Stimulated activated CD4-positive, alpha-beta T cell treated with anti-CD3 and anti-CD28 coated beads, Interleukin-15, amount 100 ng/mL, for 1 hour (primary cell): ENCODE measurements at regions not wholly inside any gene's neighbourhood (a gene's known extent, or its start where the extent isn't known, plus 50 kb on each side); places are given as distances from the start of the nearest gene placed in this dataset.
"Not testable (repeated sequence)": the region's sequence is repeated elsewhere in the genome, so short reads cannot be mapped to it uniquely, and the experiment has no call there.

ENCODE experiments used
- DNase-seq, 2 donors: peaks; one replicate each; pipeline ENCODE4 v3.0.0-alpha.2; 2020; ENCODE audit warnings: low read depth in 1 of 2, low spot score in 1 of 2

DNA sequence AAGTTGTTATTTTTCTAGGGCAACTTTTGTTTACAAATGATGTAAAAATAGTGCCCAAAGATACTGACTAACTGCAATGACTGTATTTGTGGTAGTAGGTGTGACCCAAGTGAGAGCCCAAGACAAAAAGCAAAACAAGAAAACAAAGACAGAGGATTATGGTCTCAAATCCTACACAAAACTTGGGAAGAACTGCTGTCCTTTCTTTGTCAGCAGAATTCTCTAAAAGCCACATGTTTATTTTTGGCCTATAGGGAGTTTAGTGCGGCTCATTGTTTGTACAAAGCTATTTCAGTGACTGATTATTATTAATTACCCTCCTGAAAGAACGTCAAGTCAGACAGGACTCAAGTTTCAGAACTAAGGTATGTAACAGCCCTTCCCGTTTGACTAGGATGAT, 509.2 kb upstream of the SLC35B3 start:
- no peak for DNase-seq

DNA sequence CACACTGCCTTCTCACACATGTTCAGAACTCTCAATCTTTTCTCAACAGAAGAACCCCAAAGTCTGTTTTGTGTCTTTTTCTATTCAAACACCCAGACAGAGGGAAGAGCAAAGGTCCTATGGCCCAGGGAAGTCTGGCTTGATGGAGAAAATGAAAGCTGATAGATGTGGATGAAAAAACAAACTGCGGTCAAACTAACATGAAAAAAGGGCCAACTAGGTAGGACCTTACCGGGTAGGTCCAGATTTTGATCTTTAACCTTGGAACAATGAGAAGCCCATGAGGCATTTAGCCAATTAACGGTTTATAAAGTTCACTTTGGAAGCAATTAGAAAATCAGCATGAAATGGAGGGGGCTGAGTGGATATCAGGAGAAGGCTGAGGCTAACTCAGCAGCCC, 507.7 kb upstream of the SLC35B3 start:
- no peak for DNase-seq

DNA sequence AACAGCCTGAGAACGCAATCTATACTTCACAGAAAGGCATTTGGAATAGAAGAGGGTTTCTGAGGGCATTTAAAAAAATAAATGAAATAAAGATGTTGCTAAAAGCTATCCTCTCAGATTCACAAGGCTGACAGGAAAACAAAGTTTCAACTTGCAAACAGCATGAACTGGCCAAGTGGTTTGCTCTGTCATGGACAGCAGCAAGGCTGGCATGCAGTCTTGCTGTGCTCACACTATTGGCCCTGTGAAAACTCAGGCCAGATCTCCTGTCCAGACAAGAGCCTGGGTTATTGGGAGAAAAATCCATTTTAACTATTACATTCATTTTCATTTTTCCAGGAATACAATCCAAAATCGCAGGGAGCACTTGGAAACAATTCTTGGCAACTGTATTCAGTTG, 506.2 kb upstream of the SLC35B3 start:
- no peak for DNase-seq

DNA sequence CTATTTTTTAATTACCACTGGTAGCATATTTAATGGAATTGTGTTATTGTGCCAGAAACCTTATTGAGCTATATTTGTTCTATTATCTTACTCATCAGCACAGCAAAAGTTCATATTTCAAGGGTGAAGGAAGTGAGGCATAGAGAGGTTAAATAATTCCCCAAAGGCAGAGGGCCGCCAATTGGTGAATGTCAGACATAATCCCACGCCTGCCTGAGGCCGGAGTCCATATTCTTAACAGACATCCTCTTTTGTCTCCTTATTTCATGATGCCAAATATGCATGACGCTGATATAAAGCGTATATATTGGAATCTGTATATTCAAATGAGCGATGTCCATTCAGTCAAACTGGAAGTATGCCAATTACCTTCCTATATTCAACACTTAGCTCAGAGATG, 505.0 kb upstream of the SLC35B3 start:
- no peak for DNase-seq

DNA sequence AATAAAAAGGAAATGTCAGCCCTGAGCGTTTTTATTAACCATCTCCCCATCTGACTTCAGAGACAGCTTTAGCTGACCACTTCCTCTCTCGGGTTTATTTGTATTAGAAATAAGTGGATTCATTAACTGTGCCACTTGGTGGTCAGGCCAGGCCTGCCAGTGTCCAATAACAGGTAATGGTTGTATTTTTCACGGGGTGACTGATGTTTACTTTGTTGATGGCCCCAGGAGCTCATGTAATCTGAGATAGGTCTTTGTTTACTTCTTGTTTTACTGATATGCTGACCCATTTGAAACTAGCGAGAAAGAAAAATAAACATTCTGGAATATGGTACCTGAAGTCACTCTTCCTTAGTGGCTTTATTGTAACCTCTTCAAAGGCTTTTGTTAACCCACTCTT, 504.3 kb upstream of the SLC35B3 start:
- no peak for DNase-seq

DNA sequence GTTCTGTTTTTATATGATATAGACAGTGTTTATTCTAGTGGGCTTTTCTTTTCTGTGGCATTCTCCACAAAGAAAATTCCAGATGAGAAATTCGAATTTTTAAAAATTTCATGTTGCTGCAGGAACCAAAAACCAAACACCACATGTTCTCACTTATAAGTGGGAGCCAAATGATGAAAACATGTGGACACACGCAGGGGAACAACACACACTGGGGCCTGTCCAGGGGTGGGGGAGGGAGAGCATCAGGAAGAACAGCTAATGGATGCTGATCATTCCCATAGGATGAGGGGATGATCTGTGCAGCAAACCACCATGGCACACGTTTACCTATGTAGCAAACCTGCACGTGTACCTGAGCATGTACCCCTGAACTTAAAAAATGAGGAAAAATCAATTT, 499.0 kb upstream of the SLC35B3 start:
- DNase-seq = no peak

DNA sequence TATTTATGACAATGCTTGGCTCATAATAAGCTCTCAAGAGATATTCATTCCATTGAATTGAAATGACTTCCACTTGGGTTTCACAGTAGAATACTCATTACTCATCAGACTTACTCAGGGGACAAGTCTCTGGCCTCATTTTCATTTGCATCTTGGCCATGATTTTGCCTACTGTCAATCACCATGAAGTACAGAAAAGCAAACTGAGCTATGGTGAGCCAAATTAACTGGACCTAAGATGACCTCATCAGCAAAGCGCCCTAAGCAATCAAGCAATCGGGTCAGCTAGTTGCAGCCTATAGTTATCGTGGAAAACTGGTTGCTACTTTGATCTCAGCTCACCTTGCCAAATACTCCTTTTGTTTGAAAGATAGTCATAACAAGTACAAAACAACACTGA, 494.7 kb upstream of the SLC35B3 start:
- DNase-seq = no peak

DNA sequence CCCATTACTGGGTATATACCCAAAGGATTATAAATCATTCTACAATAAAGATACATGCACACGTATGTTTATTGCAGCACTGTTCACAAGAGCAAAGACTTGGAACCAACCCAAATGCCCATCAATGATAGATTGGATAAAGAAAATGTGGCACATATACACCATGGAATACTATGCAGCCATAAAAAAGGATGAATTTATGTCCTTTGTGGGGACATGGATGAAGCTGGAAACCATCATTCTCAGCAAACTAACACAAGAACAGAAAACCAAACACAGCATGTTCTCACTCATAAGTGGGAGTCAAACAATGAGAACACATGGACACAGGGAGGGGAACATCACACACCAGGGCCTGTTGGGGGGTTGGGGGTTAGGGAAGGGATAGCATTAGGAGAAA, 484.9 kb upstream of the SLC35B3 start:
- DNase-seq = not testable (repeated sequence)

DNA sequence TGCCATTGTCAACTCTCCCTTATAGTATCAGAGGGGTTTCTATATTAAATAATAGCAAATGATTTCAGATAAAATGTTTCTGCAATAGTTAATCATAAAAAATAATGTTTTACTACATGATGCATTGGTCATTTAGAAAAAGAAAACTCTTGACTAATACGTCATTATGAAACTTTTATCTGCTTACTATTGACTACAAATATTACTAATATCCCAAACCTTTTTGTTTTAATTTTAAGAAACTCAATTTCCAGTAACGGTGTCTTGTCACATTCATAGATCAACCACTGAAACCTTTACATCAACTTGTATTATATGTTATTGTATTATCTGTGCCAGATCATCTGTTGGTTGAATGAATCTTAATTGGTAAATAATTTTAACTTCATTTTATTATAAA, 482.9 kb upstream of the SLC35B3 start:
- no peak for DNase-seq

DNA sequence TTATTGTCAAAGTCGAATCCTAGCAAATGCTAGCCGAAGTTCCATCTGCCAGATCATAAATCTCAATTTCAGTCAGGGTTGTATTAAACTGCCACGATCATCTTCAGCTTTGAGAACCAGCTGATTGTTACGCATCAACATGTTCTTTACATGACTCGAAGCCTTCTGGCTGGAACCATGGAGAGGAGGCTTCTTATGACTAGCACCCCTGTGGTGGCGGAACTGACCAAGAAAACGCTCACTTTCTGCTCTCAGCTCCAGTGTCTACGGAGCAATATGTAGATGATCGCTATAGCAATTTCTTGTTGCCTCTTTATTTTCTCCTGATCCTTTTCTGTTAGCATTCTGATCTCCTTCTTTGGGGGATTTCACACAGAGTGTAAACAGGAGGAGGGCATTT, 479.4 kb upstream of the SLC35B3 start:
- no peak for DNase-seq

DNA sequence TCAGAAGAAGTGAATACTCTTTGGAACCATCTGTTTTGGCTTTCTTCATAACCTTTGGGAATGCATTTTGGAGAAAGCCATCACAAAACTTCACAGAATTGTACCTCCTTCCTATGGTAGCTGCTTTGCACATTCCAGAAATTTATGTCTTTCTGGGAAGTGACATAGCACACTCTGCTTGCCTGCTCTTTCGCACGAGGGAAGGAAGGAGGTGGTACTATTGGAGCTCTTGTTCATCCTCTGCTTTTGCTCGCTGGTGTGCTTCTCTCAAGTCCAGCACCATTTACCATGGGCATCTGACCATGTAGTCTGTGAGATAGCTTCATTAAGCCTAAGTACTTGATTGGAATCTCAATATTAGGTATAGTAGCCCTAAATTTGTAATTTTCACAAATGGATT, 473.3 kb upstream of the SLC35B3 start:
- DNase-seq = no peak

DNA sequence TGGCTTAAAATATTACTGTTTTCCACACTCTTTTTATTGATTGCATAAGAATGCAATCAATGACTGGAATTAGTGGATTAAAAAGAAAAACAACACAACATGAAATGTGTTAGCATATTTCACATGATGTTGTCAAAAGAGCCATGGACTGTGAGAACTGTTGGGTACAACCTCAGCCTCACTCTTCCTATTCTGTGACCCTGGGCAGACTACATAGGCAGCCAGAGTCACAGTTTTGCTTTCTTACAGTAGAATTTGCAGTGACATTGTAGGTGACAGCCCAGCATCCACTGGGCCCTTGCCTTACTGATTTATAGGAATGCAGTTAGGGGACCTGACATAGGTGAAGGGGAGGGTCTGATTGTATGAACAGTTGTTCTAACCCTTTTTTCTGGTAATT, 471.4 kb upstream of the SLC35B3 start:
- DNase-seq = no peak

DNA sequence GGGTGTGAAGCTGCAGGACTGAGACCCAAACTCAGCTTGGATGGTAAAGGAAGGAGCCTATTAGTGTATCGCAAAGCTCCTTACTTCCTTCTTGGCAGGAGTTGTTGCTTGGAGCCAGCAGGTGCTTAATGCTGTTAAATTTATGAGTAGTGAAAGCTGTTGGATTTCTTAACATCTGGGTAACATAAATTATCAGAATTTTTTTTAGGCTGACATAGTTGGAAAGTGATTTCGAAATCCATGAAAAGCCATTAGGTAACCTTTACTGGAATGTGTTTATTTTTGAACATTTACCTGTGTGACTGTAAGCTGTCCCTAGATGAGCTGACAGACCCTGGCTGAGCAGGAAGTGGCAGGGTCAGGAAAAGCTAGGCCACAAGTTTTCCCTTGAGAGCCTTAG, 470.4 kb upstream of the SLC35B3 start:
- DNase-seq = no peak

DNA sequence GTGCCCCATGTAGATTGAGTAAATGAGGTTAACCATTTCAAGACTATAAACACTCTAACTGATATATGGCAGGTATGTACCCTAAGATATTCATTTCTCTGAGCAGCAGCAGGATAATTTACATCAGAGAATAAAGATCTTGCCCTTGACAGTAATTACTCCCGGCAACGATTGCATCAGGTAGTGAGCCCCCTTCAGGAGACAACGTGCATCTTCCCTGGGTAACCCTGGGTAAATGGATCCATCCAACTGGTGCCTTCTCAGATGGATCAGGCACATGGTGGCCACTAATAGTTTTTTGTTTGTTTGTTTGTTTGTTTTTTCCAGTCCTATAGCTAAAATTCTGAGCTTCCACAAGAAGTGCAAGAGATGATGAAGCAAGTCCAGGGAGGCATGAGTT, 469.4 kb upstream of the SLC35B3 start:
- DNase-seq = no peak

DNA sequence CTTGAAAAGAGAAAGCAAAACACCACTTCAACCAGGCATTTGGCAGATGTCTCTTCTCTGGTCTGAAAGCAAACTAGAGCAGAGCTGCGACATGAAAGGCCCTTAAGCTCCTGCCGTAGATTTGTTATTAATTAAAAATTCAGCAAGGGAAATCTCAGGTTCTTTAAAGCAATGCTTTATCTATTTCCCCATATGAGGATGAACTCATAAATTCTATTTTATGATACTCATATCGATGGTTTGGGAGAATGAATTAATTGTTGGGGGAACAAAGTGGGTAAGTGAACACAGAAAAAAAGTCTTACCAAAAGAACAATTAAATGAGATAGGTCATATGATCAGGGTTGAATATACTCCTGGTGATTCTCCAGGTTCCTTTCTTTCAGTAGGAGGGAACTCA, 464.7 kb upstream of the SLC35B3 start:
- DNase-seq = no peak

DNA sequence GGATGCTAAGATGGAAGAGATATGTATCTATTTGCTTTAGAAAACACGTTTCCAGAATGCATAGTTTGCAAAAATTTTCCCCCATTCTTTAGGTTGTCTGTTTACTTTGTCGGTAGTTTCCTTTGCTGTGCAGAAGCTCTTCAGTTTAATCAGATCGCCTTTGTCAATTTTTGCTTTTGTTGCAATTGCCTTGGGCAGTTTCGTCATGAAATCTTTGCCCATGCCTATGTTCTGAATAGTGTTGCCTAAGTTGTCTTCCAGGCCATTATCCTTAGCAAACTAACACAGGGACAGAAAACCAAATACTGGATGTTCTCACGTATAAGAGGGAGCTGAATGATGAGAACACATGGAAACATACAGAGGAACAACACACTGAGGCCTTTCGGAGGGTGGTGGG, 454.2 kb upstream of the SLC35B3 start:
- DNase-seq = no peak

DNA sequence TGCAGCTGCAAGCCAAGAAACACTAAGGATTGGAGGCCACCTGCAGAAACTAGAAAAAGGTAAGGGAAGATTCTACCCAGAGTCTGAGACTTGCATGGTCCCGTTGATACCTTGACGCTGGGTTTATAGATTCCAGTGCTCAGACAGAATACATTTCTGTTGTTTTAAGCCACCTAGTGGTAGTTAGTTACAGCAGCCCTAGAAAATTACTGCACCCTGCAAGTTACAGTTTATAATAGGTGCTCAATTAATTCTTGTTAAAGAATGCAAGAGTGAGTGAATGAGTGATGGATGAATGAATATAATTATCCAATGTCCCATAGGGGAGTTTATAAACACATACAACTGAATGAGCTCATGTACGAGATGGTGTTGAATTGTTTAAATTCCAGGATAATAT, 453.1 kb upstream of the SLC35B3 start:
- no peak for DNase-seq

DNA sequence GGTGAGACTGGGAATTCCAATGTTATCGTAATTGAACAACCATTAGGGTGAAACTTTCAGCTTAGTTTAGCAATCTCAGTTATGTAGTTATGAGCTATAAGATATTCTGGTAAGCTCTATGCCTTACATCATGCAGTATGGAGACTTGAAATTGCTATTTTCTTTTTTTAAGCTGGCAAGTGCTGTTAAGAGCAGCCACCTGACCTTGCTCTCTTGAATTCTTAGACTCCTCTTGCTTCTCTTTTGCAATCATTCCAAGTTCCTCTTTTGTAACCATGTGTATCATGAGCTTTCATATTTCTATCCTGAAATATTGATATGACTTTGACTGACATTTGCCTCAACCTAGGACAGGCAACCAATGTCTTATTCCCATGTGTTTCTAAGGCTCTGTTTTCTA, 446.3 kb upstream of the SLC35B3 start:
- DNase-seq = no peak

DNA sequence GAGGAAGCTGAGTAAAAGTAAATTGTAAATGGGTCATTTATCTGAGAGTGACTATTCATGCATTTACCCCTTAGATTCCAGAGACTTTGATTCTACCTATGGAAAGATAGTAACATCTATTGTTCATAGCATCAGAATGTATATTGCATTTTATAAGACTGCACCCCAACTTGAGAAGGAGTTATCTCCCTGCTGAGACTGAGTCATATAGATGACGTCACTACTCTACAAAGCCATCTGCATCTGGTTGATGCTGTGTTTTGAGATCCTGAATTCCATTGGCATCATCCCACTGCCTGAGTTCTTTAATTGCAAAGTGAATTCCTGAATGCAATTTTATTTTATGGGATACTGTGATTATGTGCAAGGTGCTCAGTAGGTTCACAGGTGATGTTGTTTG, 444.0 kb upstream of the SLC35B3 start:
- no peak for DNase-seq

DNA sequence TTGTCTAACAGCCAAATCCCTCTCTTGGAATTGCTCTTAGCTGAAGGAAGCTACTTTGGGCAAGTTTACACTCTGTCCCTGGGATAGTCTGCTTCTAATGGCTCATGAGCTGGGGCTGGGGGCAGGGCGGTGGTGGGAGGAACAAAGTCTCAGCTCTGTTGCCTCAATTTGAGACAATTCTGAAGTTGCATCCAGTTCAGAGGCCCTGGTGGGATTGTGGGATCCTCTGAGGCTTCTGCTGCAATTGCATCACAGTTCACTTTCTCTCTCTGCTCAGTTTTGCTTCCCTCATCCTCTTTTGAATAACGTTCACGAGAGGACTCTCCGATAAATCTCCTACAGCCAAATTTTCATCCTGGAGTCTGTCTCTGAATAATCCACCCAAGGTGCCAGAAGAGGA, 440.6 kb upstream of the SLC35B3 start:
- DNase-seq = no peak

DNA sequence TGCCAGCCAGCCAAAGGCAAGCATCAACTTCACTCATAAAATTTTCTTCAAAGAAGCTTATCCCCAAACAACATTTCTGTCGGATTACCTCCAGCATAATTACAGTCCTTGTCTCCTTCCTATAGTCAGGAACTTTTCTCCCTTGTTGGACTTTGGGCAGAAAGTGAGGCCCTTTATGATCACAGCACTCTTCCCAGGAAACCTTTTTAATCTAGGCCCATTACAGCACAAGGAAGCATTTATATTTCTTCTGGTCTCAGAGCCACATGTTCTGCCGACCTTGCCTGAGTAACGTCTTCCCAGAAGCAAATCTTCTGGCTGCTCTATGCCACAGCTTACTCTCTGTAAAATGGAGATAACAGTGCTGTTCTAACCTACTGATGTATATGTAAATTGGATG, 437.2 kb upstream of the SLC35B3 start:
- DNase-seq = no peak

DNA sequence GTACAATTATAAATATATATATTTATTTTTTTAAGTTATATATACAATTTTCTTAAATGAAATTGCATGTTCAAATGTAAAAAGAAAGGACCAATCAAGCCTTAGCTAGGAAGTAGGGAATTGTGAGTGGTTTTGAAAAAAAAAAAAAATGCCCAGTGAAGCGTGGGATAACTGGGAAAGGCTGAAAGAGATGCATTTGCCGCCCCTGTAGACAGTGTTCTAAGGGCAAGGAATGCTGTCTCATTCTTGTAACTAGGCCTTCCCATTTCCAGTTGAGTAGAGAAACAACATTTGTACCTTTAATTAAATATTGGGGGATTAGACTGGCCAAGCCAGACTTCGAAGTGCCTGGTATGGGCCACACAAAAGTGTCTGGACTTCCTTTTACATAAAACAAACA, 430.1 kb upstream of the SLC35B3 start:
- no peak for DNase-seq

DNA sequence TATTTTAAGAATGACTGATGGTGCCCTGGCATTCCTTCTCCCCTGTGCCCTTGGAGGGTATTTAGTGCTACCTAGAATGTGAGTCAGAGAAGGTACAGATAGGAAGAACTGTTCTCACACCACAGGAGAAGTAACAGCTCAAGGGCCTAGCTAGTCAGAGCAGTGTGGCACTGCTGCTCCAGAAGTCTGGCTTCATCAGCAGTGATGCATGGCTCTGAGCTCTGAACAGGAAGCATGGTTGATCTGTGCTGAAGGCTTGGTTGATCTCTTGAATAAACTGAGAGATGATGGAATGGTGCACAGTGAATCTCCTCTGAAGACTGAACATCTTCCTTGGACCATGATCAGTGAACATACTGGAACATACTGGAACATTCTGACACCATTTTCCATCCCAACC, 425.3 kb upstream of the SLC35B3 start:
- no peak for DNase-seq

DNA sequence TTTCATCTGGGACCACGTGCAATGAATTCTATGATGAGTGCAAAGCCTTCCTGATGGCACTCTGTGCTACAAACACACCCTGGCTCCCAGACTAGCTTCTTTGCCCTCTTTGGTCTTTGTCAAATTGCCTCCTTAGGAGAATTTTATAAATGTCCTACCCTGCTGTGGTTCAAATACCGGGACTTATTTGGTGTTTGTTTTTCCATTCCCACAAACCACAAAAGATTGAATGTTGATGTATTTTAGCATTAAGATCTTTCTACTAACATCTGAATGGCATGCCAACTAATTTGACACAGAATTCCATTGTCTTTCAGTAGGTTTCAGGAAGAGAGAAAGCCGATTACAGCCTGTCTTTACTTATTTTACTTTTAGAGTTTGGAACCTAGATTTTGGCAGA, 424.2 kb upstream of the SLC35B3 start:
- DNase-seq = no peak
